Fibroblast of skin of left biceps (primary cell): ENCODE measurements at regions not wholly inside any gene's neighbourhood (a gene's known extent, or its start where the extent isn't known, plus 50 kb on each side); places are given as distances from the start of the nearest gene placed in this dataset.

Source experiments
- DNase-seq, 2 experiments: peaks; one replicate each; pipeline ENCODE4 v3.0.0-alpha.2; 2013; ENCODE audit warnings: low read depth in 2 of 2

DNA sequence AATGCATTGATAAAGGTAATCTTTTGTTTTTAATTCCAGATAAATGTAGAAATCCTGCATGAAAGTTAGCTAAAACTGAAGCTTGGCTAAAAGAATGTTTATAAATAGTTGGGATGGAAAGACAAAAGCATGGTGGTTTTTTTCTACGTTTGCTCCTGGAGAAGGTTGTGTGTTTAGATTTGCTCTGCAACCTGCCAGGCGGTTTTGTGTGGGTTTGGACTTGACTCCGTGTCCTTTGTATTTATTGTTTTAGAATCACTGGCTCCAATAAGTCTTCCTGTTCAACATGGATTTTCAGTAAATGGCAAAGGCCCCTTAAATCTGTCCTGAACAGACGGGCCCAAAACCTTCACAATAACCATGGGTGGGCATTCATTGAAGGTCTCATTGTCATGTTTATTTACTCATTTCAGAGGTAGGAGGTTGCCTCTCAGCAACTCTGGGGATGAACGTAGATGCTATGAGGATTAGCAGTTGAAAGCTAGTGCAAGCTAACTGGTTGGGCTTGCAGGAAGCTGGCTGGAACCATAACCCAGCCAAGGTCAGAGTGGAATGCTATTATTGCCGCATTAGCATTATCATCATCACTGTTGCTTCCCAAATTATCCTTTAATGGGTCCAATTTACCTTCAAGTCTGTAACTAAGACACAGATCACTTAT lies 60.6 kb upstream of the ADAMTS9 start:
- no peak for DNase-seq

DNA sequence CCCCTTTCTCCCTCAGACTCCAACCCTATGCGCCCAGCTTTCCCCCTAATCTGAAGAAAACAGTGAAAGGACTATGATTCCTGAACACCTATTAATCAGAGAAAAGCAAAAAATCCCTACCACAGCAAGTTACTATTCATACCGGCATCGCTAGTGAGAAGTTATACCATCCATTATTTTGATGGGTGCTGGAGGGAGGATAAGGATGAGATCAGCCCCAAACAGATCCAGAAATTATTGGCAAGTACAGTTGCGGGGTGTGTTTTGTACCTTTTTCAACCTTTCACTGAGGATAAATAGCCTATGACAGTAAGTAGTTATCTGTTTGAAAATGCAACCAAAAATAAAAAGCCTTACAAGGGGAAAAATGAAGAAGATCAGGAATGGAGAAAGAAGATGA lies 59.9 kb upstream of the ADAMTS9 start:
- DNase-seq: no peak

DNA sequence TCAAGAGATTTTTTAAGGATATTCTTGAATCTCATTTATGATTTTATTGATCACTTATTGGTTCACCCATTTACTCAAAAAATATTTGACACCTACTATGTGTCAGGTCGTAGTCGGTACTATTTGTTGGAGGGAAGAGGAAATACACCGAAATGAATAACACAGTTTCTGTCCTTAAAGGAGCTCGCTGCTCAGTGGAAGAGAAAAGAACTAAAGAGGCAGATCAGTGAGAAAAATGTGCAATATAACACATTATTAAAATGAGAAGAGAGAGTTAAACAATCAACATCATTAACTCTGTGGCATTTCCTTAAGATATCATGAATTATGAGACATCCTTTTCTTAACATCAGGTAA lies 56.1 kb upstream of the ADAMTS9 start:
- no peak for DNase-seq

DNA sequence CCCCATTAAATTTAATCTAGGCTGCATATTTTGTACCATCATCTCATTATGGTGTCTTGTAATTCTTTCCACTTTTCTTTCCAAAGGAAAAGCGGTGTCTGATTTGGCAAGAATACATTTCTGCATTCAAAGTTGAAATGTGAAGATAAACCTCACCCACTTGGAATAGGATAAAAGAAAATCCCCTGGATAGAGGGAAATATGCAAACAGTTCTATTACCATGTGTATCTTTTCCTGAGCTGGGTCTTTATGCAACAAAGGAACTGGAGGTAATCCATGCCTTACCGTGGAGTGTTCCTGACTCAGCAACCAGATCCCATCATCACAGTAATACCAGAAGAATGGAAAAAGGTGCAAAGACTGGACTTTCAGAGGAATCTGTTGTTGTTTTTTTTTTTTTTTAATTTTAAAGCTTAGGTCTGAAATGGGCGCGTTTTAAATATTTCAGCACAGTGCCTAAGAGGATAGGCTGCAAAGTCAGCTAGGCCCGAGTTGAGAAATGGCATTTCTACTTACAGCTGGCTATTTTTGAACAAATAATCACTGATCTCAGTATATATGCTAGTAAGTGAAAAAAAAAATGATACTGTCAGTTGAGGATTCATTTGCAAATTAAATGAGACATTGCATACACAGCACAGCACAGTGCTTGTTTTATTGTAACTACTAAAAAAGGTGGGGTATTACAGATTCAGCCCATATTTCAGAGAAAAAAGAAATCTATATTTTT lies 55.5 kb upstream of the ADAMTS9 start:
- DNase-seq: no peak

DNA sequence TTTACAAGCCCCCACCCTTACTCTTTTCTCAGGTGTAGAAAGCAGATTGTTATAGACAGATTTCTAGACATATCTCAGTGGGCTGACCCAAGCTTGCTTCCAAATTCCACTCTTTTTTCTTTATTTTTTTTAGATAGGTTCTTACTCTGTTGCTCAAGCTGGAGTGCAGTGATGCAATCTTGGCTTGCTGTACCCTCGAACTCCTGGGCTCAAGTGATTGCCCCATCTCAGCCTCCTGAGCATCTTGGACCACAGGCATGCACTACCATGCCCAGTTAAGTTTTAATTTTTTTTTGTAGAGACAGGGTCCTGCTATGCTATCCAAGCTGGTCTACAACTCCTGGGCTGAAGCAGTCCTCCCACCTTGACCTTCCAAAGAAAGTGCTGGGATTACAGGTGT lies 53.5 kb upstream of the ADAMTS9 start:
- DNase-seq: peak; percentile 11 to 13

DNA sequence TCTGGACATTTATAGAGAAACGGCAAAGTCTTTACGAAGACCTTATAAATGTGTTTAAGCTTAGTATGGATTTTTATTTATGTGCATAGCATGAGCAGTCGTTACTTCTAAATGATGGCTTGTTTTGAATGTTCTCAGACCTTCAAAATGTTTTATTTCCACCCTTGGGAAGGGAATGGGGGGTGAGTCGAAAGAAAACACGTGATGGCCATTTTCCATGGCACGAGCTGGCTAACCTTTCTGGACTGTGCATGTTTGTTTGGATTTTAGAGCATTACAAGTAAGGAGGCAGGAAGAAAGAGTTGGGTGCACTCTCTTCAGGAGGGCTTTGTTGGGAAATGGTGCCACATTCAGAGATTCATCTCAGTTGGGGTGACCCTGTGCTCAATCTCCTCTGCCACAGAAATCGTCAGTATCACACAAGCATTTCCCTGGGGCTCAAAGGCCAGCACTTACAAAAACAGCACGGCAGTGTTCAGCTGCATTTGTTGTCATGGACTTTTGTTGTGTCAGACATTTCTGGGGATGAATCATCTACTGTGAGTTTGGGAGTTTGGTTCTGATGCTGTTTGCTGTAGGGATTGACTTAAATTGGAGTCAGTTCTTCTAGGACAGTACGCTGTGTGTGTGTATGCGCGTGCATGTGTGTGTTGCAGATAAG lies 52.3 kb upstream of the ADAMTS9 start:
- no peak for DNase-seq
